HepG2 (cell line): ENCODE measurements at regions not wholly inside any gene's neighbourhood (a gene's known extent, or its start where the extent isn't known, plus 50 kb on each side); places are given as distances from the start of the nearest gene placed in this dataset.

Experiments used
- BRD4 ChIP-seq: sonication (generic); formaldehyde crosslinking; IDR thresholded peaks from 2 replicates; pipeline ENCODE4 v1.4.0; 2020; ENCODE audit warnings: missing genetic modification reagents
- HNRNPH1 ChIP-seq: fragments of 200-400 bp; formaldehyde crosslinking; optimal IDR thresholded peaks from 2 replicates; pipeline ENCODE3; 2017; ENCODE audit warnings: mild to moderate bottlenecking, low read depth, low read length
- KLF16 ChIP-seq, 2 experiments: sonication (generic) in 1 of 2; formaldehyde crosslinking in 1 of 2; IDR thresholded peaks; 2 replicates each; pipeline versions ENCODE4 v1.6.1 to v1.8.0; 2016 to 2023; ENCODE audit warnings: missing genetic modification reagents in 2 of 2, missing compliant biosample characterization in 1 of 2
- MAFK ChIP-seq, 2 experiments: IDR thresholded peaks in 1 of 2; conservative IDR thresholded peaks in 1 of 2; 2 replicates each; pipeline ENCODE4 v1.6.1; 2011; ENCODE audit warnings: improper control_type of control experiment in 2 of 2, low read length in 2 of 2
- RAD21 ChIP-seq: fragments of 450-650 bp; formaldehyde crosslinking; IDR thresholded peaks from 2 replicates; pipeline ENCODE4 v1.5.0; 2020; ENCODE audit warnings: mild to moderate bottlenecking
- ZBTB3 ChIP-seq: sonication (generic); formaldehyde crosslinking; IDR thresholded peaks from 2 replicates; pipeline ENCODE4 v1.4.0; 2020; ENCODE audit warnings: low read depth, mild to moderate bottlenecking, moderate library complexity, missing genetic modification reagents, borderline replicate concordance
- ZNF232 ChIP-seq: sonication (generic); formaldehyde crosslinking; IDR thresholded peaks from 2 replicates; pipeline ENCODE4 v1.4.0; 2020; ENCODE audit warnings: missing genetic modification reagents, borderline replicate concordance
- ZNF720 ChIP-seq: sonication (generic); formaldehyde crosslinking; IDR thresholded peaks from 2 replicates; pipeline ENCODE4 v1.4.0; 2020; ENCODE audit warnings: missing genetic modification reagents
- ZSCAN22 ChIP-seq: sonication (generic); formaldehyde crosslinking; IDR thresholded peaks from 2 replicates; pipeline ENCODE4 v1.4.0; 2020; ENCODE audit warnings: mild to moderate bottlenecking, missing genetic modification reagents

GRCh38 chr3:150068440-150069153 lies 97.9 kb upstream of the PFN2 start:
- TF ChIP-seq RAD21 (CRISPR knock-in tag) (no peak), ZNF232 (CRISPR knock-in tag) (no peak), ZNF720 (CRISPR knock-in tag) (no peak), MAFK (conservative IDR thresholded peaks at IDR 0.05 in 1 of 2, IDR thresholded peaks at IDR 0.05 in 1 of 2; ENCODE audit: low read length in 2 of 2) (no peak), ZSCAN22 (CRISPR knock-in tag) (no peak), HNRNPH1 (no peak), BRD4 (CRISPR knock-in tag) (no peak), ZBTB3 (CRISPR knock-in tag) (no peak), KLF16 (CRISPR knock-in tag; IDR thresholded peaks at IDR 0.05) (no peak)
